ENCODE measurements at regions not wholly inside any gene's neighbourhood (a gene's known extent, or its start where the extent isn't known, plus 50 kb on each side); places are given as distances from the start of the nearest gene placed in this dataset.

- no peak for TF ChIP-seq CTCF (IDR thresholded peaks at IDR 0.05)
- no peak for TF ChIP-seq POLR2A (IDR thresholded peaks at IDR 0.05)
Observed at GRCh38 chr14:36442824-36443241, 77.2 kb downstream of the NKX2-1 start.

All from Peyer's patch (tissue), 4 donors.